Fibroblast of mammary gland (primary cell): ENCODE measurements at regions not wholly inside any gene's neighbourhood (a gene's known extent, or its start where the extent isn't known, plus 50 kb on each side); places are given as distances from the start of the nearest gene placed in this dataset.

Experiments
- DNase-seq: peaks from one replicate; pipeline ENCODE4 v3.0.0-alpha.2; 2010; ENCODE audit warnings: low read depth
- H3K4me3 ChIP-seq: 2 replicates; pipeline ENCODE4 v1.5.1; 2011; ENCODE audit warnings: low read depth, mild to moderate bottlenecking, low read length, moderate library complexity; ENCODE audit not compliant: control insufficient read depth
- TF ChIP-seq, protein P1 (sequence below): conservative IDR thresholded peaks from 2 replicates; pipeline ENCODE4 v1.5.1; 2011; ENCODE audit warnings: low read depth, low read length, inconsistent platforms; ENCODE audit not compliant: control insufficient read depth, insufficient read depth

DNA sequence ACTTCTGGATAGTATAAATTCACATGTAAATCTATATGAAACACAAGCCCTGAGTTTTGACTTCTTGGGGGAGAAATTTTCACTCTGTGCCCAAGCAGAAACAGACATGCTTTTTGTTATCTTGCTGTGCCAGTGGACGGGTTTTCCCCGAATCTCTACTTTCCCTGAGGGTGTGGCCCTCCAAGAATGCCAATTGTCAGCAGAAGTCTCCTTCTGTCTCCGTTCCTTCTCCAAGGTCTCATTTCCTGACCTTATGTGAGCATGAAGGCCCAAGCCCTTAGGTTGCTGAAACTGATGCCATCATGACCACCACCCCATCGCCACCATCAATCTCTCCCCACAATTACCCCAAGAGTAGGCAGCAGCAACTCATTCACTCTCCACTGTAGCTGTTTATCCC lies 253.8 kb downstream of the XXYLT1 start:
- H3K4me3 ChIP-seq: no peak overlapping the region
- TF ChIP-seq, protein P1, sequence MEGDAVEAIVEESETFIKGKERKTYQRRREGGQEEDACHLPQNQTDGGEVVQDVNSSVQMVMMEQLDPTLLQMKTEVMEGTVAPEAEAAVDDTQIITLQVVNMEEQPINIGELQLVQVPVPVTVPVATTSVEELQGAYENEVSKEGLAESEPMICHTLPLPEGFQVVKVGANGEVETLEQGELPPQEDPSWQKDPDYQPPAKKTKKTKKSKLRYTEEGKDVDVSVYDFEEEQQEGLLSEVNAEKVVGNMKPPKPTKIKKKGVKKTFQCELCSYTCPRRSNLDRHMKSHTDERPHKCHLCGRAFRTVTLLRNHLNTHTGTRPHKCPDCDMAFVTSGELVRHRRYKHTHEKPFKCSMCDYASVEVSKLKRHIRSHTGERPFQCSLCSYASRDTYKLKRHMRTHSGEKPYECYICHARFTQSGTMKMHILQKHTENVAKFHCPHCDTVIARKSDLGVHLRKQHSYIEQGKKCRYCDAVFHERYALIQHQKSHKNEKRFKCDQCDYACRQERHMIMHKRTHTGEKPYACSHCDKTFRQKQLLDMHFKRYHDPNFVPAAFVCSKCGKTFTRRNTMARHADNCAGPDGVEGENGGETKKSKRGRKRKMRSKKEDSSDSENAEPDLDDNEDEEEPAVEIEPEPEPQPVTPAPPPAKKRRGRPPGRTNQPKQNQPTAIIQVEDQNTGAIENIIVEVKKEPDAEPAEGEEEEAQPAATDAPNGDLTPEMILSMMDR: no peak
- DNase-seq: no peak
